ENCODE measurements at regions not wholly inside any gene's neighbourhood (a gene's known extent, or its start where the extent isn't known, plus 50 kb on each side); places are given as distances from the start of the nearest gene placed in this dataset.

- DNase-seq (ENCODE audit: low read depth in 3 of 3): no peak
These were observed 278.3 kb downstream of the SEC14L1 start for GRCh38 chr17:77419095-77419494.

GRCh38 chr17:77419547-77420094, 278.9 kb downstream of the SEC14L1 start:
- DNase-seq (ENCODE audit: low read depth in 3 of 3): no peak

- DNase-seq (ENCODE audit: low read depth in 3 of 3): no peak
These were observed 279.5 kb downstream of the SEC14L1 start for GRCh38 chr17:77420095-77420803.

GRCh38 chr17:77420804-77421629, 280.2 kb downstream of the SEC14L1 start:
- DNase-seq (ENCODE audit: low read depth in 3 of 3): no peak

GRCh38 chr17:77421630-77421972, 280.8 kb downstream of the SEC14L1 start:
- no peak for DNase-seq (ENCODE audit: low read depth in 3 of 3)

GRCh38 chr17:77422104-77422747, 281.5 kb downstream of the SEC14L1 start:
- no peak for DNase-seq (ENCODE audit: low read depth in 3 of 3)

- DNase-seq (ENCODE audit: low read depth in 3 of 3): no peak
These were observed 282.0 kb downstream of the SEC14L1 start for GRCh38 chr17:77422748-77423113.

- DNase-seq (ENCODE audit: low read depth in 3 of 3): no peak
These were observed 283.1 kb downstream of the SEC14L1 start for GRCh38 chr17:77423589-77424451.

- no peak for DNase-seq (ENCODE audit: low read depth in 3 of 3)
These were observed 284.0 kb downstream of the SEC14L1 start for GRCh38 chr17:77424585-77425344.

GRCh38 chr17:77425348-77425747, 284.6 kb downstream of the SEC14L1 start:
- DNase-seq (ENCODE audit: low read depth in 3 of 3): no peak

- DNase-seq (ENCODE audit: low read depth in 3 of 3): peak in 1 of 3 donors; percentile 72
These were observed 285.2 kb downstream of the SEC14L1 start for GRCh38 chr17:77425791-77426641.

- DNase-seq (ENCODE audit: low read depth in 3 of 3): no peak
These were observed 286.1 kb downstream of the SEC14L1 start for GRCh38 chr17:77426676-77427386.

GRCh38 chr17:77427391-77427991, 286.7 kb downstream of the SEC14L1 start:
- DNase-seq (ENCODE audit: low read depth in 3 of 3): no peak

GRCh38 chr17:77428020-77428748, 287.4 kb downstream of the SEC14L1 start:
- DNase-seq (ENCODE audit: low read depth in 3 of 3): no peak

- DNase-seq (ENCODE audit: low read depth in 3 of 3): no peak
These were observed 288.1 kb downstream of the SEC14L1 start for GRCh38 chr17:77428749-77429368.

- no peak for DNase-seq (ENCODE audit: low read depth in 3 of 3)
These were observed 288.7 kb downstream of the SEC14L1 start for GRCh38 chr17:77429369-77429968.

Data from stimulated activated CD4-positive, alpha-beta T cell treated with anti-CD3 and anti-CD28 coated beads, TNF-alpha, amount 100 ng/mL, for 48 hours (primary cell).